ENCODE measurements at regions not wholly inside any gene's neighbourhood (a gene's known extent, or its start where the extent isn't known, plus 50 kb on each side); places are given as distances from the start of the nearest gene placed in this dataset.

DNA sequence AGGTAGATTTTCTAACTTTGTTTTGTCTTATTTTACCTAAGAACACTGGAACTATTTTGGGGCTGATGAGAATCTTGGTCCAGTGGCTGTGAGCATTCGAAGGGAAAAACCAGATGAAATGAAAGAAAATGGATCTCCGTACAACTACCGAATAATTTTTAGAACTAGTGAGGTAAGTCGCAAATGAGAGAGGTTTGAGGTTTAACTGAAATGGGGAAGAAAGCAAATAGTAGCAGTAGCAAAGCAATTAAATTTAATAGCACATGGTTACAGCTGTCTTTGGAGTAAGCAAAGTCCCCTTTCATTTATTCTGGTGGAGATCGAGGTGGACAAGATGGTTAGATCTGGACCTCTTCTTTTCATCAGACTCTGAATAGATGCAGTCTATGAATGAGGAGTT is 313.5 kb upstream of the RGS6 start:
- TF ChIP-seq, protein P1, sequence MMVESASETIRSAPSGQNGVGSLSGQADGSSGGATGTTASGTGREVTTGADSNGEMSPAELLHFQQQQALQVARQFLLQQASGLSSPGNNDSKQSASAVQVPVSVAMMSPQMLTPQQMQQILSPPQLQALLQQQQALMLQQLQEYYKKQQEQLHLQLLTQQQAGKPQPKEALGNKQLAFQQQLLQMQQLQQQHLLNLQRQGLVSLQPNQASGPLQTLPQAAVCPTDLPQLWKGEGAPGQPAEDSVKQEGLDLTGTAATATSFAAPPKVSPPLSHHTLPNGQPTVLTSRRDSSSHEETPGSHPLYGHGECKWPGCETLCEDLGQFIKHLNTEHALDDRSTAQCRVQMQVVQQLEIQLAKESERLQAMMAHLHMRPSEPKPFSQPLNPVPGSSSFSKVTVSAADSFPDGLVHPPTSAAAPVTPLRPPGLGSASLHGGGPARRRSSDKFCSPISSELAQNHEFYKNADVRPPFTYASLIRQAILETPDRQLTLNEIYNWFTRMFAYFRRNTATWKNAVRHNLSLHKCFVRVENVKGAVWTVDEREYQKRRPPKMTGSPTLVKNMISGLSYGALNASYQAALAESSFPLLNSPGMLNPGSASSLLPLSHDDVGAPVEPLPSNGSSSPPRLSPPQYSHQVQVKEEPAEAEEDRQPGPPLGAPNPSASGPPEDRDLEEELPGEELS (CRISPR knock-in tag; IDR thresholded peaks at IDR 0.05) = no peak
- TF ChIP-seq ZNF671 (CRISPR knock-in tag; IDR thresholded peaks at IDR 0.05) (no peak), CBFB (CRISPR knock-in tag; IDR thresholded peaks at IDR 0.05; ENCODE audit: low read depth) (no peak), ETV6 (CRISPR knock-in tag; IDR thresholded peaks at IDR 0.05) (no peak)
- TF ChIP-seq, protein P2, sequence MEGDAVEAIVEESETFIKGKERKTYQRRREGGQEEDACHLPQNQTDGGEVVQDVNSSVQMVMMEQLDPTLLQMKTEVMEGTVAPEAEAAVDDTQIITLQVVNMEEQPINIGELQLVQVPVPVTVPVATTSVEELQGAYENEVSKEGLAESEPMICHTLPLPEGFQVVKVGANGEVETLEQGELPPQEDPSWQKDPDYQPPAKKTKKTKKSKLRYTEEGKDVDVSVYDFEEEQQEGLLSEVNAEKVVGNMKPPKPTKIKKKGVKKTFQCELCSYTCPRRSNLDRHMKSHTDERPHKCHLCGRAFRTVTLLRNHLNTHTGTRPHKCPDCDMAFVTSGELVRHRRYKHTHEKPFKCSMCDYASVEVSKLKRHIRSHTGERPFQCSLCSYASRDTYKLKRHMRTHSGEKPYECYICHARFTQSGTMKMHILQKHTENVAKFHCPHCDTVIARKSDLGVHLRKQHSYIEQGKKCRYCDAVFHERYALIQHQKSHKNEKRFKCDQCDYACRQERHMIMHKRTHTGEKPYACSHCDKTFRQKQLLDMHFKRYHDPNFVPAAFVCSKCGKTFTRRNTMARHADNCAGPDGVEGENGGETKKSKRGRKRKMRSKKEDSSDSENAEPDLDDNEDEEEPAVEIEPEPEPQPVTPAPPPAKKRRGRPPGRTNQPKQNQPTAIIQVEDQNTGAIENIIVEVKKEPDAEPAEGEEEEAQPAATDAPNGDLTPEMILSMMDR (IDR thresholded peaks at IDR 0.05) = no peak

Data from WTC11 (cell line).